Neural crest cell (in vitro differentiated cells): ENCODE measurements at regions not wholly inside any gene's neighbourhood (a gene's known extent, or its start where the extent isn't known, plus 50 kb on each side); places are given as distances from the start of the nearest gene placed in this dataset.
"Not testable (repeated sequence)": the region's sequence is repeated elsewhere in the genome, so short reads cannot be mapped to it uniquely, and the experiment has no call there.

Source experiments
- DNase-seq: peaks from one replicate; pipeline ENCODE4 v3.0.0; 2021; ENCODE audit warnings: low read depth, mixed read lengths, low spot score
- H3K27ac Mint-ChIP-seq: one replicate; pipeline ENCODE4 v1.8.0; 2021; ENCODE audit warnings: mild to moderate bottlenecking, mixed read lengths; ENCODE audit not compliant: unreplicated experiment
- H3K27me3 Mint-ChIP-seq: 2 replicates; pipeline ENCODE4 v1.8.0; 2021; ENCODE audit warnings: low read depth, mild to moderate bottlenecking, mixed read lengths
- H3K36me3 Mint-ChIP-seq: 2 replicates; pipeline ENCODE4 v1.8.0; 2021; ENCODE audit warnings: low read depth, mild to moderate bottlenecking, mixed read lengths
- H3K4me1 Mint-ChIP-seq: 2 replicates; pipeline ENCODE4 v1.8.0; 2021; ENCODE audit warnings: mixed read lengths
- H3K4me3 Mint-ChIP-seq: one replicate; pipeline ENCODE4 v1.8.0; 2021; ENCODE audit warnings: mild to moderate bottlenecking, mixed read lengths
- H3K9me3 Mint-ChIP-seq: 2 replicates; pipeline ENCODE4 v1.8.0; 2021; ENCODE audit warnings: mixed read lengths
- TF ChIP-seq, protein P1 (sequence below): fragments of 200-600 bp; sonication (generic); conservative IDR thresholded peaks from 2 replicates; pipeline ENCODE4 v1.5.0; 2021; ENCODE audit warnings: antibody characterized with exemption, mild to moderate bottlenecking

DNA sequence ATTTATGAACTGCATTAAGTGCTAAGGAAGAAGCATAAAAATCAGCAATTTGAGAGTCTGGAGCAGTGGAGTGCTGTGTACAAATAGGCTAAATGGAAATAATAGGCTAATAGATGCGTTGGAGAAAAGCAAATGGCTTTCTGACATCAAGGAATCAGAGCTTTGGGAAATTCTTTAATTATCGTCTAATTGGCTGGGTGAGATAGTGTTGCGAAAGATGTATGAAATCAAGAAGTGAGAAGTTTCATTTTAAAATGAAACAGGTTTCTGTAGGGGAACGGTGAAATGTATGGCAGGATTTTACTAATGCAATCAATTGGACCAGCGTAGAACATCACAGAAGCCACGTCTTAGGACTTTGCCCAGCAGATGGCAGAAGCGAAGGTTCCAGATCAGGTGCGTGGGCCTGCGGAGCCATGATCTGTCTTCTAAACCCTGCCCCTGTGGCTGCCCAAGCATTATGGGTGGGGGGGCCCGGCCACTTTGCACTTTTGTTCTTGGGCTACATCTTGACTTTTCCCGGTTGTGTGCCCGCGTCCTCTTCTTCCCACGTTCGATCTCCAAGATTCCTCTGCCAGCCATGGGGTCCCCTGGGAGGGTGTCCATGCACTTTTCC lies 118.5 kb upstream of the SHISA3 start:
- DNase-seq: no peak
- no peaks in the 10 kb centered on the region for H3K36me3 Mint-ChIP-seq
- H3K4me3 Mint-ChIP-seq: no peak overlapping the region
- TF ChIP-seq, protein P1, sequence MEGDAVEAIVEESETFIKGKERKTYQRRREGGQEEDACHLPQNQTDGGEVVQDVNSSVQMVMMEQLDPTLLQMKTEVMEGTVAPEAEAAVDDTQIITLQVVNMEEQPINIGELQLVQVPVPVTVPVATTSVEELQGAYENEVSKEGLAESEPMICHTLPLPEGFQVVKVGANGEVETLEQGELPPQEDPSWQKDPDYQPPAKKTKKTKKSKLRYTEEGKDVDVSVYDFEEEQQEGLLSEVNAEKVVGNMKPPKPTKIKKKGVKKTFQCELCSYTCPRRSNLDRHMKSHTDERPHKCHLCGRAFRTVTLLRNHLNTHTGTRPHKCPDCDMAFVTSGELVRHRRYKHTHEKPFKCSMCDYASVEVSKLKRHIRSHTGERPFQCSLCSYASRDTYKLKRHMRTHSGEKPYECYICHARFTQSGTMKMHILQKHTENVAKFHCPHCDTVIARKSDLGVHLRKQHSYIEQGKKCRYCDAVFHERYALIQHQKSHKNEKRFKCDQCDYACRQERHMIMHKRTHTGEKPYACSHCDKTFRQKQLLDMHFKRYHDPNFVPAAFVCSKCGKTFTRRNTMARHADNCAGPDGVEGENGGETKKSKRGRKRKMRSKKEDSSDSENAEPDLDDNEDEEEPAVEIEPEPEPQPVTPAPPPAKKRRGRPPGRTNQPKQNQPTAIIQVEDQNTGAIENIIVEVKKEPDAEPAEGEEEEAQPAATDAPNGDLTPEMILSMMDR: no peak
- H3K27me3 Mint-ChIP-seq: no peaks in the 10 kb centered on the region
- H3K27ac Mint-ChIP-seq: no peak overlapping the region
- peaks cover 7% of the 10 kb centered on the region for H3K9me3 Mint-ChIP-seq
- peaks cover 6% of the 10 kb centered on the region for H3K4me1 Mint-ChIP-seq

DNA sequence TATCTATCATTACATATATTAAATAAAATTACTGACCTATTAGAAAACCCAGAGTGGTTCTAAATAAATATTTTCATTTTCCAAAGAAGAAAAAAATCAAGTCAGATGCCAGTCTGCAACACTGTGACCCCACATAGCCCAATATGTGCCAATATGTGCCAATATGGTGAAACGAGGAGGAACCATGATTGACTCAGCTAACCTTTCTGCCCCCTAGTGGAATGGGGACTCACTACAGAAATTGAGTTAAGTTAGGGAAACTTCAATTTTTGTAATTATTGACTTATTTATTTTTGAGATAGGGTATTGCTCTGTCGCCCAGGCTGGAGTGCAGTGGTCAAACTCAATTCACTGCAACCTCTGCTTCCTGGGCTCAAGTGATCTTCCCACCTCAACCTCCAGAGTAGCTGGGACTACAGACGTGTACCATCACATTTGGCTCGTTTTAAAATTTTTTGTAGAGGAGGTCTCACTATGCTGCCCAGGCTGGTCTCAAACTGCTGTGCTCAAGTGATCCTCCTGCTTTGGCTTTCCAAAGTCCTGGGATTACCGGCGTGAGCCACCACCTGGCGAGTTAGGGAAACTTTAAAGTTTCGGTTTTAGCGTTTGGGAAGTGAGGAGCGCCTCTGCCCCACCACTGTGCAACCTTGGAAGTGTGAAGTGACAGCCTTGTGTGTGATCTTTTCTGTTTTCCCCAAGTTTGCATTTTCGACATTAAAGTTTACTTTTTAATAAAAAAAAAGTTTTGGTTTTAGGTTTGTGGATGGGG lies 116.8 kb upstream of the SHISA3 start:
- H3K4me1 Mint-ChIP-seq: peaks cover 6% of the 10 kb centered on the region
- DNase-seq: peak; percentile 9
- peaks cover 2% of the 10 kb centered on the region for H3K9me3 Mint-ChIP-seq
- no peaks in the 10 kb centered on the region for H3K36me3 Mint-ChIP-seq
- H3K4me3 Mint-ChIP-seq: no peak overlapping the region
- no peaks in the 10 kb centered on the region for H3K27me3 Mint-ChIP-seq
- TF ChIP-seq, protein P1: peak; percentile 71
- H3K27ac Mint-ChIP-seq: no peak overlapping the region

DNA sequence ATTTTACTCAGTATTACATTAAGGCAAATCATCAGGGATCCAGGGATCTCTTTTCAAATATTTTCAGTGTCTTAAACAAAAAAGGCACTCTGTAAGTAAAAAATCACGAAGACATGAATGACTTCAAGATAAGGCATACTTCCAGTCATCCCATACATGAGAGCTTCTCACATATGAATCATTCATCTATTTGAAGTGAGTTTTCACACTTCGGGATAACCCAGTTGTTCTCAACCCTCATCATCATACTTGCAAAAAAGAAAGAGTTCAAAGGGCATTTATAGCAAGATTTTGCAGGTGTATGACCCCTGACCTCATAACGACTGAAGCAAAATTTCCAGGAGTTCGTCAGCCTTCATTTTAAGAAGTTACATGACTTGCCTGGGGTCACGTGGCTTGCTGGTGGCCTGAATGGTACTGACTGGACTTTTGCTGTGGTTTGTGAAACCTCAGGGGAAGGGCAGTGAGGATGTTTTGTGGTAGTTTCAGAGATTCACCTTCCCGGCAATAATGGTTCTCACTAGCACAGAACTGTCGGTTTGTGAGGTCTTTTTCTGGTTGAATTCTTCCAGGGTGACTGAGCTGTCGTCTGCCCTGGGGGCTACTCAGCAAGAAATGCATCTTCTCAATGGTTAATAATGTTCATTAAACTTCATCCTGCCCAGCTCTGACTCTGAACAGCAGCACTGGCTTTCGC lies 115.8 kb upstream of the SHISA3 start:
- H3K27me3 Mint-ChIP-seq: no peaks in the 10 kb centered on the region
- no peak for DNase-seq
- TF ChIP-seq, protein P1: no peak
- H3K36me3 Mint-ChIP-seq: no peaks in the 10 kb centered on the region
- H3K27ac Mint-ChIP-seq: no peak overlapping the region
- peaks cover 6% of the 10 kb centered on the region for H3K4me1 Mint-ChIP-seq
- peaks cover 2% of the 10 kb centered on the region for H3K9me3 Mint-ChIP-seq
- no peak overlapping the region for H3K4me3 Mint-ChIP-seq

DNA sequence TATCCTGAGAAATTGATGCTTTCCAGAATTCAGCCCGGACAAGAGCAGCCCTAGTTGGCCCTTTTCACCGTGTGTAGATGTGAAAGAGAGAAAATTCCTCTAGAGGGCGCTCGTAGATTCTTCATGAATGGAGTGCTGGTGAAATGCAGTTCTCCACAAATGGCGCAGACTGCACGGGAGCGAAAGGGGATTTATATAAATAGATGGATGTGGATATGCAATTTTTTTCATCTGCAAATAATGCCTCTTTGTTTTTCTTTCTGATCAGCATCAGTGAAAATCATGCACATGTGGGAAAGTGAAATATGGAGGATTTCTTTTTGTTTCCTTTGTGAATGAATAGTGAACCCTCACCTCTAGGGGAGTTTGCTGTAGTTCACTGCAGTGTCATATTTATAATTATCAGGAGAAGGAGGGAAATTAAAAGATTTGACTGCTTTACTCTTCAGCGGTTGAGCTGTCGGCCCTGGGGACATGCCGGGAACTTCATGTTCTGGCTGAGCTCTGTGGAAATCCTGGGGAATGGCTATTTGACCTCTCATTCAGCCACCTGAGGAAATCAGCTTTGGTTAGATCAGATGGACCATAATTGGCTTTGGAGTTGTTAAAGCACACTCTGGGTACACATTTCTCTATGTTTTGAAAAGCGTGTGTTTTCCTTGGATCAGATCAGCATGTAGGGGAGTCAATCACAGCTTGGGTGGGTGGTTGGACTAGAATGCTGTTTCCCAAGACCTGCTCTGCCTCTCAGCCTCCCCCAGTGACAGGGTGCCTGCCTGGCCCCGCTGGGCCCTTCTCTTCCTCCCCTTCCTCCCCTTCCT lies 115.0 kb upstream of the SHISA3 start:
- TF ChIP-seq, protein P1: peak; percentile 84
- Mint-ChIP-seq H3K9me3 (no peaks in the 10 kb centered on the region), H3K4me1 (peaks cover 6% of the 10 kb centered on the region), H3K27ac (no peak overlapping the region), H3K4me3 (no peak overlapping the region), H3K36me3 (no peaks in the 10 kb centered on the region), H3K27me3 (no peaks in the 10 kb centered on the region)
- peak; percentile 59 for DNase-seq

DNA sequence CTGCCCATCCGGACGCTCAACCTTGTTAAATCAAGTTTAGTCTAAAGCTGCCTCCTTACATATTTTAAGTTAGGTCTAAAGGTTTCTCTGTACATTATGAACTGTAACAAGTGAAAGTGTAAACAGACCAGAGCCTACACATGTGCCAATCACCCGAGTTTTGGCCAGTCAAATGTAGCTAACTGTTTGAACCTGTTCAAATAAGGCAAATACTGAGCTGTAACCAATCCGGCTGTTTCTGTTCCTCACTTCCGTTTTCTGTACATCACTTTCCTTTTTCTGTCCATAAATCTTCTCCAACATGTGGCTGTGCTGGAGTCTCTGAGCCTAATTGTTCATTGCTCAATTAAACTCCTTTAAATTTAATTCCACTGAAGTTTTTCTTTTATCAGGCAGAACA lies 113.3 kb upstream of the SHISA3 start:
- Mint-ChIP-seq H3K36me3 (no peaks in the 10 kb centered on the region), H3K4me1 (peaks cover 6% of the 10 kb centered on the region), H3K27ac (no peak overlapping the region), H3K4me3 (no peak overlapping the region), H3K9me3 (no peaks in the 10 kb centered on the region), H3K27me3 (no peaks in the 10 kb centered on the region)
- TF ChIP-seq, protein P1: no peak
- no peak for DNase-seq

DNA sequence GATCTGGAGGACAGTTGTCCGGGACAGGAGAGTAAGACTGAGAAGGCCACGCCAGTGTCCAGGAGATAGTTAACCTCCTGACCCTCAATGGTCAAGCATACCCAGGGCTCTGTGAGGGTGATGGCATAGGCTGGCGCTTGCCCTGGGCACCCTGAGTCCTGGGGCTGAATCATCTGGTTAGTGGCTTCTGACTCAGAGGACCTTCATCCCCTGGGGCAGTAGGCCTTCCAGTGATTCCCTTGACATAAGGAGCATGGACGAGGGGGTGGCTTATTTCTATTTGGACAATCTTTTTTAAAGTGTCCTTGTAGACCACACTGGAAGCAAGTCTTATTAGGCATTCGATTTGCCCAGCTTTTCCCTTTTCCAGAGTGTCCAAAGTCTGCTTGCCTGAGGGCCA lies 108.4 kb upstream of the SHISA3 start:
- DNase-seq, H3K27ac Mint-ChIP-seq, H3K4me3 Mint-ChIP-seq, H3K4me1 Mint-ChIP-seq, H3K9me3 Mint-ChIP-seq, H3K27me3 Mint-ChIP-seq, H3K36me3 Mint-ChIP-seq: not testable (repeated sequence)

DNA sequence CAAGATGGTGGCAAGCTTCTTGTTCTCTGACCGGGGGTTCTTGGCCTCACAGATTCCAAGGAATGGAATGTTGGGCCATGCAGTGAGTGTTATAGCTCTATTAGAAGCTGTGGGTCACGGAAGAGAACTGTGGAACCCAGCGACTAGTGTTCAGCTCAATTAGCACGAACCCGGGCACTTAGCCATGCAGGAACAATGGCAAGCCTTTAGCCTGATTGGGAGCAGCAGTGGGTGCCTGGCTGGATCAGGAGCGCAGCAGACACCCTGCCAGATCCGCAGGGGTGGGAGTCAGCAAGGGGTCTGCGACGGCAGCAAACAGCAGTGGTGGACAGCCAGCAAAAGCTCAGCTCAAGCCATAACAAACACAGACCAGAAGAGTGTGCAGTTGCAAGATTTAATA lies 105.1 kb upstream of the SHISA3 start:
- not testable (repeated sequence) for H3K4me3 Mint-ChIP-seq, H3K36me3 Mint-ChIP-seq, H3K9me3 Mint-ChIP-seq, H3K27me3 Mint-ChIP-seq, H3K27ac Mint-ChIP-seq, DNase-seq, H3K4me1 Mint-ChIP-seq
